ENCODE measurements at regions not wholly inside any gene's neighbourhood (a gene's known extent, or its start where the extent isn't known, plus 50 kb on each side); places are given as distances from the start of the nearest gene placed in this dataset.

DNA sequence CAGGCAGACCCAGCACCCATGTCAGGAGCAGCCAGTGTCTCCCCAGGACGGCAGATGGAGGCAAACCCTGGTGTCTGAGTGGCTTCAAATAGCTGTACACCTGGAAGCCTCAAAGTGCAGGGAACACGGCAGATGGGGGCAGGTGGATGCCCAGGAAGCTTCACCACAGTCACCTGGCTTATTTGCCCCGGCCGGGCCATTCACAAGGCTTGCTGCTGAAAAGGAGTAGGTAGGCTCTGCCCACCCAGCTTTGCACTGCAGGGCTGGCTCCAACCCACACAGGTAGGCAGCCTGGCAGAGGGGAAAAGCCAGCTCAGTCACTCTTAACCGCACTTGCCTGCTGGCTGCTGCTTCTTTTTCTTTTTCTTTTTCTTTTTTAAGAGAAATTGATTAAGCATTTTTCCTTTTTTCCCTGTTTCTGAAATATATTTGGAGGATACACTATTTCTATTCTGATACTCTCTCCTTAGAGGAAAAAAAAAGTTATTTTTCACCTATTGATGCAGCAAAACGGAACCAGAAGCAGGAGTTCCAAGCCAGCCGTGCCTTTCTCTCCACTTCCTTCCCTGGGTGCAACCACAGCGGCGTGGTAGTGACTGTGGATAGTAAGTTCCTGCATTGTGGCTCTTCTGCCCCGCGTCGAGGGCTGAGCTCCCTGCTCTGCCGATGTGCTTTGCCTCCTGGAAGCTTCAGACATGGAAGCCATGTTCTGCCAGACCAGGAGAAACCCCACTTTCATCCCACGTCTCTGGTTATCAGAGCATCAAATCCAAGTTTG is 118.3 kb downstream of the KLF6 start:
- no peaks in the 10 kb centered on the region for H3K79me2 ChIP-seq (ENCODE audit: insufficient read depth)
- no peak for DNase-seq
- peaks cover 7 to 16% of the 10 kb centered on the region in 2 experiments; a peak in 3 of 4 replicates for H3K4me1 ChIP-seq (ENCODE audit: control insufficient read depth in 1 of 2, insufficient read depth in 2 of 2, low read depth in 1 of 2, low read length in 1 of 2)
- ChIA-PET POLR2A (no interaction called here), CTCF (interaction anchor here (1.6 kb wide), 1 partner anchor 990 kb away, joined by 3 read pairs; no protein-coding TSS in a partner anchor)
- no peaks in the 10 kb centered on the region for H4K20me1 ChIP-seq (ENCODE audit: insufficient read depth)
- H3K36me3 ChIP-seq (replicated peaks in 1 of 2; ENCODE audit: control insufficient read depth in 1 of 2, insufficient read depth in 2 of 2, low read length in 1 of 2), result no peaks in the 10 kb centered on the region
- no peaks in the 10 kb centered on the region for H3K27me3 ChIP-seq (ENCODE audit: insufficient read depth)
- 92% methylated on average over 14 of the region's 14 CpGs for WGBS (ENCODE audit: low lambda C conversion rate)
- H3F3A ChIP-seq (replicated peaks; ENCODE audit: insufficient read depth), result no peaks in the 10 kb centered on the region
- no peaks in the 10 kb centered on the region for H3K9me3 ChIP-seq
- H3K27ac ChIP-seq (ENCODE audit: low read depth in 2 of 2, low read length in 1 of 2), result no peak overlapping the region
- H3K9me2 ChIP-seq, result no peaks in the 10 kb centered on the region
- H3K9ac ChIP-seq, result no peak overlapping the region
- TF ChIP-seq TAF1 (IDR thresholded peaks at IDR 0.05; ENCODE audit: borderline replicate concordance, low read depth, low read length) (no peak), POLR2AphosphoS5 (IDR thresholded peaks at IDR 0.05; ENCODE audit: low read depth, low read length) (no peak), GABPA (IDR thresholded peaks at IDR 0.05; ENCODE audit: low read depth) (no peak), RXRA (IDR thresholded peaks at IDR 0.05; ENCODE audit: borderline replicate concordance, low read depth) (no peak), RFX5 (IDR thresholded peaks at IDR 0.05; ENCODE audit: low read length) (no peak), TCF12 (IDR thresholded peaks at IDR 0.05) (no peak), RCOR1 (IDR thresholded peaks at IDR 0.05; ENCODE audit: low read length) (no peak), TEAD4 (IDR thresholded peaks at IDR 0.05; ENCODE audit: borderline replicate concordance, insufficient read depth) (no peak), FOSL2 (IDR thresholded peaks at IDR 0.05; ENCODE audit: borderline replicate concordance, low read depth) (no peak), EP300 (IDR thresholded peaks at IDR 0.05; ENCODE audit: borderline replicate concordance in 1 of 2, low read depth in 1 of 2, low read length in 1 of 2) (no peak), GATA2 (CRISPR knock-in tag; IDR thresholded peaks at IDR 0.05) (no peak), IRF3 (IDR thresholded peaks at IDR 0.05; ENCODE audit: low read depth, low read length) (no peak), RAD21 (IDR thresholded peaks at IDR 0.05; ENCODE audit: low read length) (no peak), FOXJ3 (CRISPR knock-in tag; IDR thresholded peaks at IDR 0.05) (no peak)
- TF ChIP-seq, protein P1, sequence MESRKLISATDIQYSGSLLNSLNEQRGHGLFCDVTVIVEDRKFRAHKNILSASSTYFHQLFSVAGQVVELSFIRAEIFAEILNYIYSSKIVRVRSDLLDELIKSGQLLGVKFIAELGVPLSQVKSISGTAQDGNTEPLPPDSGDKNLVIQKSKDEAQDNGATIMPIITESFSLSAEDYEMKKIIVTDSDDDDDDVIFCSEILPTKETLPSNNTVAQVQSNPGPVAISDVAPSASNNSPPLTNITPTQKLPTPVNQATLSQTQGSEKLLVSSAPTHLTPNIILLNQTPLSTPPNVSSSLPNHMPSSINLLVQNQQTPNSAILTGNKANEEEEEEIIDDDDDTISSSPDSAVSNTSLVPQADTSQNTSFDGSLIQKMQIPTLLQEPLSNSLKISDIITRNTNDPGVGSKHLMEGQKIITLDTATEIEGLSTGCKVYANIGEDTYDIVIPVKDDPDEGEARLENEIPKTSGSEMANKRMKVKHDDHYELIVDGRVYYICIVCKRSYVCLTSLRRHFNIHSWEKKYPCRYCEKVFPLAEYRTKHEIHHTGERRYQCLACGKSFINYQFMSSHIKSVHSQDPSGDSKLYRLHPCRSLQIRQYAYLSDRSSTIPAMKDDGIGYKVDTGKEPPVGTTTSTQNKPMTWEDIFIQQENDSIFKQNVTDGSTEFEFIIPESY (IDR thresholded peaks at IDR 0.05; ENCODE audit: borderline replicate concordance, low read depth), result no peak
- H3K4me2 ChIP-seq, result no peak overlapping the region
- no peak overlapping the region for H2AFZ ChIP-seq (ENCODE audit: low read depth)
- H3K4me3 ChIP-seq (ENCODE audit: low read depth in 2 of 2, low read length in 1 of 2), result no peak overlapping the region

Data from SK-N-SH (cell line).